ENCODE measurements at regions not wholly inside any gene's neighbourhood (a gene's known extent, or its start where the extent isn't known, plus 50 kb on each side); places are given as distances from the start of the nearest gene placed in this dataset.

DNA sequence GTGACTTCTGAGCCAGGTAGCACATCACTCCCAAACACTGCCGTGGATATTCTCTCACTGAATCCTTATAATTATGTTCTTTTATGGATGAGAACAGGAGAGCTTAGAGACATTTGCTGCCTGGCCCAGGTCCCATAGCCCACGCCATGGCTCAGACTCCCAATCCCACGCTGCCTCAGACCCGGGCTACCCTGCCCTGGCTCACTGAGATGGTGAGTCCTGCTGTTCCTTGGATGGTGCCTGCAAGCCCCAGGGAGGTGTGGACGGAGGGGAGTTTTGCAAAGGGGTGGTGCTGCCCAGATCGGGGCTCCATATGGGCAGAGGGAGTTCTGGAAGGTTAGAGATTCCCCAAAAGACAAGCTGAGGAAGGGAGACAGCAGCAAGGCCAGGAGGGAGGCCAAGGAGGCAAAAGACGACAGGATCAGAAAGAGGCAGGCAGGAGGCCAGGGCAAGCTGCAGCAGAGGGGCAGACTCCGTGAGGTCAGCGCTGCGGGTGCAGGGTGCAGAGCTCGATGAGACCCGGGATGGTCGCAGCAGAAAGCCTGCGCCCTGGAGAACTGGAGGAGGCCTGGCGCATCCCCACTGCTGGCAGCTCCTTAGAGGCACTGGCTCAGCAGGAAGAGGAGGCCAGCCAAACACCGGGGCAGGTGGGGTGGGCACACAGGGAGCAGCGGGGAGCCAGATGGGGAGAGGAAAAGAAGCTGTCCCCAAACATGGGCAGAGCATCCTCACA lies 95.7 kb upstream of the ALDH1A3 start:
- no peak for DNase-seq (ENCODE audit: low spot score)

GRCh38 chr15:100784493-100785180 lies 95.0 kb upstream of the ALDH1A3 start:
- no peak for DNase-seq (ENCODE audit: low spot score)

DNA sequence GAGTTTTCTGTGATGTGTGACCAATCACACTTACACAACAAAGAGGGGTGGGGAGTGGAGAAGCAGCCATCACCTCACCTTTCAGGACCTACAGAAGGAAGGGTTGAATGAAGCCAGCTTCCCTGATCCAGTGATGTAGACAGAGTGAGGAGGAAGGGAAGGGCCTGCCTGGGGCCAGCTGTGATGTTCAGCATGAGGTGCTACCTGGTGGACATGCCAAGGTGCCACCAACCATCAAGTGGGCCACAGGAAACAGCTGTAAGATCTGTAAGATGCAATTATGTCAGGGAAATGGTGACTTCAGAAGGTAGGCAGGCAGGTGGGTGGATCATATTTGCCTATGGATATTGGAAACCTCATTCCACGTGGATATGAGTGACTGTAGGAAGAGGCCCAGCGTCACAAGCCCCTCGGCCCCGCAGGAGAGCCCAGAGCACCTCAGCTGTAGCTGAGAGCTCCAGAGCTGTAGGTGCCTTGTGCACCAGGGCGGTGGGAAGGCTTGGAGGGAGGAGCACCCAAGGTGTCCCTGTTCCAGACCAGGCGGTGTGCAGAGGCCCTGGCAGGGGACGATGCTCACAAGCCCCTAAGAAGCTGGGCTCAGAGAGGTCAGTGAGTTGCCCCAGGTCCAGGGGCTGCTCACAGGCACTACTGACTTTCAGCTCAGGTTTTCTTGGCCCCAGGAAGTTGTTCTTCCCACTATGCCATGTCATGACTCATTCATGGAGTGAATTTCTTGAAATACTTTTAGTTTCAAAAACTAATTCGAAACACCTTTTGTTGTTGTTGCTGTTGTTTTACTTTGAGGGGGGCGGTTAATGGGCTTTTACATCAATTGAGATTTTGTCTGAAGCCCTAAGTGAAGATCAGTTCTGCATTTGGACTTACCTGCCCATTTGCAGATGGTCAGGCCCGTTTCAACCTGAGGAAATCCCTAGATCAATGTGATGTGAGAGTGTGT lies 94.2 kb upstream of the ALDH1A3 start:
- no peak for DNase-seq (ENCODE audit: low spot score)

DNA sequence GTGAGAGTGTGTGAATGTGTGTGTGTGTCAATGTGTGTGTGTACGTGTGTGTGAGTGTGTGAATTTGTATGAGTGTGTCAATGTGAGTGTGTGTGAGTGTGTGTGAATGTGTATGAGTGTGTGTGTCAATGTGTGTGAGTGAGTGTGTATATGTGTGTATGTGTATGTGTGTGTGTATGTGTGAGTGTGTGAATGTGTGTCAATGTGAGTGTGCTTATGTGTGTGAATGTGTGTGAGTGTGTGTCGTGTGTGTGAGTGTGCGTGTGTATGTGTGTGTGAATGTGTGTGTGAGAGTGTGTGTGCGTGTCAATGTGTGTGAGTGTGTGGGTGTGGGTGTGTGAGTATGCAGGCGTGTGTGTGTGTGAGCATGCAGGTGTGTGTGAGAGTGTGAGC lies 93.5 kb upstream of the ALDH1A3 start:
- no peak for DNase-seq (ENCODE audit: low spot score)

GRCh38 chr15:100786901-100787566 lies 92.6 kb upstream of the ALDH1A3 start:
- DNase-seq (ENCODE audit: low spot score), result no peak

GRCh38 chr15:100787567-100788417 lies 91.8 kb upstream of the ALDH1A3 start:
- DNase-seq (ENCODE audit: low spot score), result no peak

DNA sequence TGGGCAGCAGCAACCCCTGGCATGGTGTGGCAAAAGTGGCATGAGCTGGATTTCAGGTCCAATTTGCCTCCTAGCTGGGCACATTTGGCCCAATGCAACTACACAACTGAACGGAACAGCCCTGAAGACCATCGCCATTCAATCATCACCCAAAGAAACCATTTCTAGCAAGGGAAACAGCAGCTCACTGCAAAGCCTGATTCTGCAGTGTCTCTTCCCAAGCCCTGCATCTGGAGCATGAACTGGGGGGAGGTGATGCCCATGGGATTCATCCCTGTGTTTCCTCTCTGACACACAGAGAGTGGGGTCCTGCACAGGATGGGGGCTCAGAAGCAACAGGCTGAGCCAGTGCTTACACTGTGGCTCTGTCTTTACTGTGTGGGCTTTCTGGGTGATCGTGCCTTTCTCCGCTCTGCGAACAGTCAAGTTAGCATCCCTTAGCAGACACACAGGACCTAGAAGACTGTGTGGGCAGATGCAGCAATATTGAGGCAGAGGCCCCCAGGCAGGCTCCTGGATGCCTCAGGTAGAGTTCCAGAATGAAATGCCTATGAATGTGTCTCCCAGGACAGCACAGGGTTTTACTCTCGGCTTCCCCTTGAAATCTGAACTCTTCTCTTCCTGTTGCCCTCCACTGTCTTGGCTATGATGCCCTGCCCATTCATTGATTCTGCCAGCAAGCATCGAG lies 91.1 kb upstream of the ALDH1A3 start:
- DNase-seq (ENCODE audit: low spot score), result no peak

- no peak for DNase-seq (ENCODE audit: low spot score)
Measured at GRCh38 chr15:100790786-100791265, 88.8 kb upstream of the ALDH1A3 start.

DNA sequence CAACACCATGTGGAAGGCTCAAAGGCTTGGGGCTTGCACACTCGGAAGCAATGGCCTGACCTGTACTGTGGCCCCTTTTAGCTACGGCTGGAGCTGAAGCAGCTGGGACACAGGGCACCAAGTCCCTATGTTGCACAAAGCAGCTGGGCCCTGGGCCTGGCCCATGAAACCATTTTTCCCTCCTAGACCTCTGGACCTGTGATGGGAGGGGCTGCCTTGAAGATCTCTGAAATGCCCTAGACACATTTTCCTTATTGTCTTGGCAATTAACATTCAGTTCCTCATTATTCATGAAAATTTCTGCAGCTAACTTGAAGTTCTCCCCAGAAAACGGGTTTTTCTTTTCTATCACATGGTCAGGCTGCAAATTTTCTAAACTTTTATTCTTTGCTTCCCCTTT lies 85.6 kb upstream of the ALDH1A3 start:
- no peak for DNase-seq (ENCODE audit: low spot score)

DNA sequence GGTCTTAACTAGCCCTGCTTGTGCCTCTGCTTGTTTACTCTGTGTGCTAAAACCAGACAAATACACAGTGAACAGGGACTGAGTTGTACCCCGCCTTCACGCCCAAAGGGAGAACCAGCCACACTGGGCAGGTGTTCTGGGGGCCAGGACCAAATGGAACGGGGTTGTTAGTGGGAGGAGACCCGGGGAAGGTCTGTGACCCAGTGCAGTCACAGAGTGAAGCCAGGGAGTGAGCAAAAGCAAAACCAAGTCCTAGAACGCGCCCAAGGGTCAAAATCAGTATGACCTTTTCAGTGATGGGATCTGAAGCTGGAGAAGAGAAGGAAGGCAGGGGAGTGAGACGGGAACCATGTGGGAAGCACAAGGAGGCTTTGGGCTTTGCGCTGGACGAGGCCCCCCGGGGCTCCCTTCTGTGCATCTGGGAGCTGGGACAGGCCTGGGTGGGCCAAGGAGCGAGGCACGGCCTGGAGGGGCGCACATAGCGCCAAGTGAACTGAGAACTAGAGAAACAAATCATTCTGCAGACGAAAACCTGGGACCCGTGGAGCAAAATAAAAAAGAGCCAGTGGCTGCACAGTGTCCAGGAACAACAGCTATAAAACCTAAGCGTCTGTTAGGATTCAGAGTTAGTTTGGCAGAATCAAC lies 78.3 kb upstream of the ALDH1A3 start:
- DNase-seq (ENCODE audit: low spot score), result no peak

- no peak for DNase-seq (ENCODE audit: low spot score)
Measured at GRCh38 chr15:100802421-100803170, 77.0 kb upstream of the ALDH1A3 start.

GRCh38 chr15:100803171-100803440 lies 76.5 kb upstream of the ALDH1A3 start:
- no peak for DNase-seq (ENCODE audit: low spot score)

GRCh38 chr15:100806157-100806556 lies 73.5 kb upstream of the ALDH1A3 start:
- no peak for DNase-seq (ENCODE audit: low spot score)

DNA sequence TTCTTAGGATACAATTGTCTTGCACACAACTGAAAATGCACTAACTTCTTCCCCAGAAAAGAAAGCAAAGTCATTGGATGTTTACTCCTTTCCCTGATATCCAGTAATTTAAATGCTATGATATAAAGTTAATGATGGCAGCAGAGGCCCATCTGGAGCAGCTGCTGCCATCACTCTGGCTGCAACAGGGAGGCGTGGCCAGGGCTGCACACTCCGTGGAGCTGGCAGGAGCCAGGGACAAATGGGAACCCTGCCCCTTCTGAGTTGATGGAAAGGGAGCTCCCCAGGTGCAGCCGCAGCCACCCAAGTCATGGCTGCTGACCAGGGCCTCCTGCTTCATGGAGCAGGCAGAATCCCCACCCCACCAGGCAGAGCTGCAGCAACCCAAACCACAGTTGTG lies 72.6 kb upstream of the ALDH1A3 start:
- DNase-seq (ENCODE audit: low spot score), result no peak

DNA sequence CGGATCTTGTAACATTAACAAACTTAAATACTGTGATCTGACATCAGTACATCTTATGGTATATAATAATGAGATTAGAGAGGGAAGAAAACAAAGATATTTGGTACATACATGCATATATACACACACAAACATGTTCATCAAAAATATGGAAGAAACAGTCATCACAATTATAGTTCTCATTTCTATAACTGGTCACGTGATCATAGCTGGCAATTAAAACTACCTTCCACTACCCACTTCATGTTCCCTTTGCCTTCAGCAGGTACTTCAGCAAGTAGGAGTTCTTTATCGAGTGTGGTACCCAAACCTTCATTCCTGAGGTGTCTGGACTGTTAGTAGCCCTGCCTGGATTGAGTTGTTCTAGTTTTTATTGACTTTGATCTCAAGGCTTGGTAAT lies 70.9 kb upstream of the ALDH1A3 start:
- DNase-seq (ENCODE audit: low spot score), result no peak

DNA sequence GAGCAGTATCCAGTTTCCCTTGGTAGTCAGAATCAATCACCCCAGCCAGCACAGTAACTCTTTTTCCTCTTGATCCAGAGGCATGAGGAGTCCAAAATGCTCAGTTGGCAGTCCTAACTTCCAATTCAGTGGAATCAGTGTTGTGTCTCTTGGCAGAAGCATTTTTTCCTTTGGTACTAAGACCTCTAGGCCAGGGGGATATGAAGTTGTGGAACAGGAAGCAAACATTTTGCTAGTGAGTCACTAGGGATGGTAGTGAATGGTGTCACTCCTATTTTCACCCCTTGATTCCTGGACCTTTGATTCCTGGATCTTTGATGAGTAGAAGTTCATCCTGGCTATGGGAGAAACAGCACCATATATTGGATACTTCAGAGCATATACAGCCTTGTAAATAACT lies 70.5 kb upstream of the ALDH1A3 start:
- DNase-seq (ENCODE audit: low spot score), result no peak

GRCh38 chr15:100809587-100809986 lies 70.0 kb upstream of the ALDH1A3 start:
- DNase-seq (ENCODE audit: low spot score), result no peak

- DNase-seq (ENCODE audit: low spot score), result no peak
Measured at GRCh38 chr15:100810229-100810628, 69.4 kb upstream of the ALDH1A3 start.

GRCh38 chr15:100810831-100811230 lies 68.8 kb upstream of the ALDH1A3 start:
- no peak for DNase-seq (ENCODE audit: low spot score)

Measured in cerebellar cortex (tissue), 1 donor.